Left ventricle myocardium inferior (tissue), 1 donor: ENCODE measurements at regions not wholly inside any gene's neighbourhood (a gene's known extent, or its start where the extent isn't known, plus 50 kb on each side); places are given as distances from the start of the nearest gene placed in this dataset.

ENCODE experiments used
- DNase-seq: peaks from one replicate; pipeline ENCODE4 v3.0.0-alpha.2; 2020
- H3K27ac ChIP-seq: fragments of 200-600 bp; replicated peaks from 2 replicates; pipeline ENCODE4 v1.8.0; 2021
- H3K27me3 ChIP-seq: fragments of 200-600 bp; 2 replicates; pipeline ENCODE4 v1.8.0; 2021; ENCODE audit warnings: low read depth
- H3K36me3 ChIP-seq: fragments of 200-600 bp; 2 replicates; pipeline ENCODE4 v1.8.0; 2021
- H3K4me1 ChIP-seq: fragments of 200-600 bp; 2 replicates; pipeline ENCODE4 v1.8.0; 2021
- H3K4me3 ChIP-seq: fragments of 200-600 bp; 2 replicates; pipeline ENCODE4 v1.8.0; 2021; ENCODE audit warnings: mild to moderate bottlenecking, moderate library complexity
- H3K9me3 ChIP-seq: fragments of 200-600 bp; replicated peaks from 2 replicates; pipeline ENCODE4 v1.8.0; 2021
- intact Hi-C: fragments of 100-400 bp; cut with micrococcal nuclease; formaldehyde crosslinking; loops from one replicate; pipeline ENCODE4 v1.11.0; 2022
- TF ChIP-seq, protein P1 (sequence below): fragments of 200-600 bp; IDR thresholded peaks from 2 replicates; pipeline ENCODE4 v1.8.0; 2021; ENCODE audit warnings: antibody characterized with exemption, mild to moderate bottlenecking, borderline replicate concordance
- donor health status: DM: no; HTN: yes; CAD: no; lungs with severe emphysema.

DNA sequence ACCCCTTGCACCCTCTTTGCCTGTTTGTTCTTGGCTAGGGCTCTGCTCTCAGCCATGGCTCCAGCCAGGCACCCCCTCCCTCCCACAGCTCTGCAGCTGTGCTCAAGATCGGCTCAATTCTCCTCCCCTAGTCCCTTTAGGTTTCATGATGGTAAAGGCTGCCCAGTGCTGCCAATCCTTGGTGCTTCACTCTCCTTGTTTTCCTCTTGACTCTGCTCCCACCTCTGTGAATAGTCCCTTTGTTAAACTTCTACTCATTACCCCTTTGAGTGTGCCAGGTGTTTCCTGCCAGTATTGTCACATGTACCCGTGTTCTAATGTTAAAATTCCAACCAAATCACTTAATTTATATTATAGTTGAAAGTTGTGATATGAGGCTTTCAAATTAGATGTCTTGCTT lies 101.0 kb upstream of the CERS6 start:
- H3K4me1 ChIP-seq = no peaks in the 10 kb centered on the region
- intact Hi-C loops = loop anchor here (10.0 kb wide), 1 partner anchor 330 kb away; no protein-coding TSS in a partner anchor
- H3K4me3 ChIP-seq = no peak overlapping the region
- DNase-seq = no peak
- TF ChIP-seq, protein P1, sequence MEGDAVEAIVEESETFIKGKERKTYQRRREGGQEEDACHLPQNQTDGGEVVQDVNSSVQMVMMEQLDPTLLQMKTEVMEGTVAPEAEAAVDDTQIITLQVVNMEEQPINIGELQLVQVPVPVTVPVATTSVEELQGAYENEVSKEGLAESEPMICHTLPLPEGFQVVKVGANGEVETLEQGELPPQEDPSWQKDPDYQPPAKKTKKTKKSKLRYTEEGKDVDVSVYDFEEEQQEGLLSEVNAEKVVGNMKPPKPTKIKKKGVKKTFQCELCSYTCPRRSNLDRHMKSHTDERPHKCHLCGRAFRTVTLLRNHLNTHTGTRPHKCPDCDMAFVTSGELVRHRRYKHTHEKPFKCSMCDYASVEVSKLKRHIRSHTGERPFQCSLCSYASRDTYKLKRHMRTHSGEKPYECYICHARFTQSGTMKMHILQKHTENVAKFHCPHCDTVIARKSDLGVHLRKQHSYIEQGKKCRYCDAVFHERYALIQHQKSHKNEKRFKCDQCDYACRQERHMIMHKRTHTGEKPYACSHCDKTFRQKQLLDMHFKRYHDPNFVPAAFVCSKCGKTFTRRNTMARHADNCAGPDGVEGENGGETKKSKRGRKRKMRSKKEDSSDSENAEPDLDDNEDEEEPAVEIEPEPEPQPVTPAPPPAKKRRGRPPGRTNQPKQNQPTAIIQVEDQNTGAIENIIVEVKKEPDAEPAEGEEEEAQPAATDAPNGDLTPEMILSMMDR = no peak
- H3K36me3 ChIP-seq = no peaks in the 10 kb centered on the region
- no peak overlapping the region for H3K27ac ChIP-seq
- H3K27me3 ChIP-seq = no peaks in the 10 kb centered on the region
- peaks cover 10% of the 10 kb centered on the region for H3K9me3 ChIP-seq

DNA sequence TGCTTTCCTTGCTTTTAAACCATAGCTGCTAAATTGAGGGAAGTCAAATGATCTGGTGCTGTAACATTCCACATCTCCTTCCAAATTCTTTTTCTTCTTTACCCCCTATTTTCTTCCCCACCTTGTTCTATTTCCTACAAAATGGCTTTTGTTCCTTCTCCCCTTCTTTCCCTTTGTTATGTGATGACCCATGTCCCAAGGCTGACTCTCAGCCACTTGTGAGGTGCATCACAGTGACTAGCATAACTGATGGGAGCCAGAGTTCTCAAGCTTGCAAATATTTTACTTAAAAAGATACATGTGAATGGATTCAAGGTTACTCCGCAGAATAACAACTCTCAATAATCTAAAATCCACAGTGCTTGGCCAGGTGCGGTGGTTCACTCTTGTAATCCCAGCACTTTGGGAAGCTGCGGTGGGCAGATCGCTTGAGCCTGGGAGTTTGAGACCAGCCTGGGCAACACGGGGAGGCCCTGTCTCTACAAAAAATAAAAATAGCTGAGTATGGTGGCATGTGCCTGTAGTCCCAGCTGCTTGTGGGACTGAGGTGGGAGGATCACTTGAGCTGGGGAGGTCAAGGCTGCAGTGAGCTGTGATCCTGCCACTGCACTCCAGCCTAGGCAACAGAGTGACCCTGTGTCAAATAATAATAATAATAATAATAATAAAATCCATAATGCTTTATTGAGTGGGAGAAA lies 100.1 kb upstream of the CERS6 start:
- Histone ChIP-seq H3K4me3 (no peak overlapping the region), H3K36me3 (no peaks in the 10 kb centered on the region), H3K4me1 (no peaks in the 10 kb centered on the region), H3K27me3 (no peaks in the 10 kb centered on the region), H3K27ac (no peak overlapping the region), H3K9me3 (peaks cover 10% of the 10 kb centered on the region)
- intact Hi-C loops = loop anchor here (10.0 kb wide), 1 partner anchor 329 kb away; no protein-coding TSS in a partner anchor
- TF ChIP-seq, protein P1 = no peak
- no peak for DNase-seq

DNA sequence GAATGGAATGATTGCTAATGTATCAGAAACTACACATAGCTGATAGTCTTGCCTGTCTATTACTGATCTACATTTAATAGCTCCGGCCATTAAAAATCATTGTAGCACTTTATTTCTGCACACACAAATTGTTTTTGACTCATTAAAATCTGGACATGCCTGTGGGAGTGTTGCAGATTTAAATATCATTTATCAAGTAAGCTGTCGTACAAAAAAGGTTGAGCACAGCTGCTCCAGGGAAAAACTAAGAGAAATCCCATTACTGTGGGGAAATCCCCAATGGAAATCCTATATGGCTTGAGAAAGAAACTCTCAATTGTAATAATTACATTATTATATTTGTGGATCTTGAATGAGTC lies 99.6 kb upstream of the CERS6 start:
- intact Hi-C loops = loop anchor here (10.0 kb wide), 1 partner anchor 328 kb away; no protein-coding TSS in a partner anchor
- no peak for DNase-seq
- TF ChIP-seq, protein P1 = no peak
- peaks cover 10% of the 10 kb centered on the region for H3K9me3 ChIP-seq
- no peak overlapping the region for H3K4me3 ChIP-seq
- H3K4me1 ChIP-seq = no peaks in the 10 kb centered on the region
- no peaks in the 10 kb centered on the region for H3K27me3 ChIP-seq
- H3K36me3 ChIP-seq = no peaks in the 10 kb centered on the region
- no peak overlapping the region for H3K27ac ChIP-seq

DNA sequence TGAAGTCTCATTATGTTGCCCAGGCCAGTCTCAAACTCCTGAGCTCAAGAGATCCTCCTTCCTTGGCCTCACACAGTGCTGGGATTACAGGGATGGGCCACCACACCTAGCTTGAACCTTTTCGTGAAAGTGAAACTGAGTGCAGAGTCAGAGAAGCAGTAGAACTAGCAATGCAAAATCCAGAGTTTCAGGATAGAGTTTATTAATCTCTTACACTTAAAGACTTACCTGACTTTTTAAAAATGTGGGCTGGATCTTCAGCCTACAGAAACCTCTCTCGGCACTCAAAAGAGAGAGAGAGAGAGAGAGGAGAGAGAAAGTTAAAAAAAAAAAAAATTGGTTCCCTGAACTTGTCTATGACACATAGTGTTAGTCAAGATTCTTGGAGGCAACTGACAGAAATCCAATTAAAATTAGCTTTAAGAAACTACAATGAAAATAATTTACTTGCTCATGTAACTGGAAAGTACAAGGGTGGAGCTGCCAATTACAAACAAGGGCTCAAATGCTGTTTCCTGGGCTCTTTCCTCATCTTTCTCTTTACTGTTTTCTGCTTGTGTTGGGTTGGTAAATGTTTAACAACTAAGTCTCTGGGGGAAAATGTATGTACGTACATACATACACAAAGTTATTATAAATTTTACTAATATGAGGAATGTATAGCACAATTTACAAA lies 98.1 kb upstream of the CERS6 start:
- no peak overlapping the region for H3K4me3 ChIP-seq
- TF ChIP-seq, protein P1 = no peak
- H3K36me3 ChIP-seq = no peaks in the 10 kb centered on the region
- no peak overlapping the region for H3K27ac ChIP-seq
- DNase-seq = no peak
- H3K27me3 ChIP-seq = no peaks in the 10 kb centered on the region
- H3K4me1 ChIP-seq = no peaks in the 10 kb centered on the region
- intact Hi-C loops = loop anchor here (10.0 kb wide), 1 partner anchor 327 kb away; no protein-coding TSS in a partner anchor
- H3K9me3 ChIP-seq = peaks cover 8% of the 10 kb centered on the region

DNA sequence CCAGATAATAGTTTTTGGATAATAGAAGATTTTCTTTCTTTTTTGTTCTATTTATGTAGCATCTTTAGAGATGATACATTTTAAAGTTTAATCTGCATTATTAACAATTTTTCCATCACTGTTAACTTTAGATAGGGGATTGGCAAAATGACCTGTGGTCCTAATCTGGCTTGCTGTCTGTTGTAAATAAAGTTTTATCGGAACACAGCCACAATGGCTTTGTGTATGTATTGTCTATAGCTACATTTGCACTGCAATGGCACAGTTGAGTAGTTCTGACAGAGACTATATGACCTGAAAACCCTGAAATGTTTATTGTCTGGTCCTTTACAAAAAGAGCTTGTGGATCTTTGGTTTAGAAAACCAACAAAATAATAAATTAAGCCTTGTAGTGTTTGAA lies 97.0 kb upstream of the CERS6 start:
- H3K4me3 ChIP-seq = no peak overlapping the region
- no peak overlapping the region for H3K27ac ChIP-seq
- H3K4me1 ChIP-seq = no peaks in the 10 kb centered on the region
- TF ChIP-seq, protein P1 = no peak
- H3K27me3 ChIP-seq = no peaks in the 10 kb centered on the region
- no peaks in the 10 kb centered on the region for H3K9me3 ChIP-seq
- no peaks in the 10 kb centered on the region for H3K36me3 ChIP-seq
- DNase-seq = no peak
- intact Hi-C loops = loop anchor here (10.0 kb wide), 1 partner anchor 326 kb away; no protein-coding TSS in a partner anchor
